Progenitor cell of endocrine pancreas (in vitro differentiated cells): ENCODE measurements at regions not wholly inside any gene's neighbourhood (a gene's known extent, or its start where the extent isn't known, plus 50 kb on each side); places are given as distances from the start of the nearest gene placed in this dataset.

ENCODE experiments used
- DNase-seq: peaks from one replicate; pipeline ENCODE4 v3.0.0; 2021; ENCODE audit warnings: low spot score; ENCODE audit not compliant: unreplicated experiment
- H3K27ac Mint-ChIP-seq: 2 replicates; pipeline ENCODE4 v1.8.0; 2021; ENCODE audit warnings: mild to moderate bottlenecking, moderate library complexity, mixed read lengths
- H3K27me3 Mint-ChIP-seq: 2 replicates; pipeline ENCODE4 v1.8.0; 2021; ENCODE audit warnings: mixed read lengths
- H3K36me3 Mint-ChIP-seq: 2 replicates; pipeline ENCODE4 v1.8.0; 2022; ENCODE audit warnings: mixed read lengths; ENCODE audit not compliant: insufficient read depth
- H3K4me1 Mint-ChIP-seq: 2 replicates; pipeline ENCODE4 v1.8.0; 2021; ENCODE audit warnings: low read depth, mixed read lengths
- H3K4me3 Mint-ChIP-seq: 2 replicates; pipeline ENCODE4 v1.8.0; 2021; ENCODE audit warnings: low read depth, mild to moderate bottlenecking, moderate library complexity, mixed read lengths
- H3K9me3 Mint-ChIP-seq: 2 replicates; pipeline ENCODE4 v1.8.0; 2021; ENCODE audit warnings: low read depth, mixed read lengths
- TF ChIP-seq, protein P1 (sequence below): fragments of 200-600 bp; sonication (generic); IDR thresholded peaks from one replicate; pipeline ENCODE4 v1.5.0; 2021; ENCODE audit warnings: antibody characterized with exemption, mild to moderate bottlenecking; ENCODE audit not compliant: unreplicated experiment

DNA sequence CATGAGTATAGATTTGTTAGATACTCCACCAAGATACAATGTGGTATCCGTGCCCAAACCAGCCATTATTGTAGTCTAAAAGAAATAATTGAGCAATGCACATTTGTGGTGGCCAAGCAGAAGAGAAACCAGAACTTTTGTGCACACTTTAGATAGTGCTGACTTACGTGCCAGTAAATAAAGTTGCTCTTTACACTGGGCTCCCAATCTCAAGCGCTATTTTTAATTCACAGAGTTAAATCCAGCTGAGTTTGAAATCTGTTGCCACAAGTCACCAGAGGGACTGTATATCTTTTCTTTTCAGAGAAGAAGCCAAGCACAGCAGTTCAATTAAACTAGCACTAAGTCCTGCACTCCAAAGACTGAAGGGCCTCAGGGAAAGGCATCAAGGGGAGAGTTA is 680.4 kb downstream of the TDRD15 start:
- Mint-ChIP-seq H3K27ac (no peak overlapping the region), H3K27me3 (peaks cover 5% of the 10 kb centered on the region), H3K36me3 (no peaks in the 10 kb centered on the region), H3K4me1 (peaks cover 4% of the 10 kb centered on the region), H3K9me3 (no peaks in the 10 kb centered on the region), H3K4me3 (no peak overlapping the region)
- TF ChIP-seq, protein P1, sequence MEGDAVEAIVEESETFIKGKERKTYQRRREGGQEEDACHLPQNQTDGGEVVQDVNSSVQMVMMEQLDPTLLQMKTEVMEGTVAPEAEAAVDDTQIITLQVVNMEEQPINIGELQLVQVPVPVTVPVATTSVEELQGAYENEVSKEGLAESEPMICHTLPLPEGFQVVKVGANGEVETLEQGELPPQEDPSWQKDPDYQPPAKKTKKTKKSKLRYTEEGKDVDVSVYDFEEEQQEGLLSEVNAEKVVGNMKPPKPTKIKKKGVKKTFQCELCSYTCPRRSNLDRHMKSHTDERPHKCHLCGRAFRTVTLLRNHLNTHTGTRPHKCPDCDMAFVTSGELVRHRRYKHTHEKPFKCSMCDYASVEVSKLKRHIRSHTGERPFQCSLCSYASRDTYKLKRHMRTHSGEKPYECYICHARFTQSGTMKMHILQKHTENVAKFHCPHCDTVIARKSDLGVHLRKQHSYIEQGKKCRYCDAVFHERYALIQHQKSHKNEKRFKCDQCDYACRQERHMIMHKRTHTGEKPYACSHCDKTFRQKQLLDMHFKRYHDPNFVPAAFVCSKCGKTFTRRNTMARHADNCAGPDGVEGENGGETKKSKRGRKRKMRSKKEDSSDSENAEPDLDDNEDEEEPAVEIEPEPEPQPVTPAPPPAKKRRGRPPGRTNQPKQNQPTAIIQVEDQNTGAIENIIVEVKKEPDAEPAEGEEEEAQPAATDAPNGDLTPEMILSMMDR, result no peak
- no peak for DNase-seq

GRCh38 chr2:21811541-21811940 is 687.8 kb downstream of the TDRD15 start:
- H3K27me3 Mint-ChIP-seq, result peaks cover 3% of the 10 kb centered on the region
- no peak for DNase-seq
- TF ChIP-seq, protein P1, result no peak
- no peak overlapping the region for H3K27ac Mint-ChIP-seq
- no peaks in the 10 kb centered on the region for H3K4me1 Mint-ChIP-seq
- no peaks in the 10 kb centered on the region for H3K36me3 Mint-ChIP-seq
- H3K4me3 Mint-ChIP-seq, result no peak overlapping the region
- no peaks in the 10 kb centered on the region for H3K9me3 Mint-ChIP-seq

DNA sequence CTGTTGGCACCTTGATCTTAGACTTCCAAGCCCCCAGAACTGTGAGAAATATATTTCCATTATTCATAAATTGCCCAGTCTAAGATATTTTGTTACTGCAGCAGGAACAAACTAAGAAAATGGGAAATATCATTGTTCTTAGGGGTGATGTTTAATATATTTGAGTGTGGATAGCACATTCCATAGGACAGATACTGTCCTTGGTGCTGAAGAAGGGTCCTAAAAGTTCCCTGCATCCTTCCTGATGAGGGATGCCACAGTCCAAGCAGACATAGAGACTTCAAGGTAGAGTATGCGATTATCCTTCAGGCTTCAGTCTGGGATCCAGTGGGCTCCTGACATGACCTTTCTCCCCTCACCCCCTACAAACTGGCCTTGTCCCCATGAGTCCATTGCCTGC is 689.0 kb downstream of the TDRD15 start:
- DNase-seq, result no peak
- H3K9me3 Mint-ChIP-seq, result no peaks in the 10 kb centered on the region
- H3K4me3 Mint-ChIP-seq, result no peak overlapping the region
- H3K27ac Mint-ChIP-seq, result no peak overlapping the region
- no peaks in the 10 kb centered on the region for H3K4me1 Mint-ChIP-seq
- peaks cover 3% of the 10 kb centered on the region for H3K27me3 Mint-ChIP-seq
- TF ChIP-seq, protein P1, result no peak
- no peaks in the 10 kb centered on the region for H3K36me3 Mint-ChIP-seq

- Mint-ChIP-seq H3K36me3 (no peaks in the 10 kb centered on the region), H3K4me3 (no peak overlapping the region), H3K27me3 (no peaks in the 10 kb centered on the region), H3K27ac (no peak overlapping the region), H3K9me3 (no peaks in the 10 kb centered on the region), H3K4me1 (peaks cover 3% of the 10 kb centered on the region)
- no peak for DNase-seq
- TF ChIP-seq, protein P1, result no peak
Measured at GRCh38 chr2:21814588-21815149, 690.9 kb downstream of the TDRD15 start.

GRCh38 chr2:21818212-21818795 is 694.5 kb downstream of the TDRD15 start:
- no peak for DNase-seq
- TF ChIP-seq, protein P1, result no peak
- H3K36me3 Mint-ChIP-seq, result no peaks in the 10 kb centered on the region
- H3K27me3 Mint-ChIP-seq, result no peaks in the 10 kb centered on the region
- no peak overlapping the region for H3K4me3 Mint-ChIP-seq
- H3K27ac Mint-ChIP-seq, result peak overlapping the region; percentile 11
- H3K9me3 Mint-ChIP-seq, result no peaks in the 10 kb centered on the region
- peaks cover 3% of the 10 kb centered on the region for H3K4me1 Mint-ChIP-seq
